Prostate gland (tissue), 2 donors: ENCODE measurements at regions not wholly inside any gene's neighbourhood (a gene's known extent, or its start where the extent isn't known, plus 50 kb on each side); places are given as distances from the start of the nearest gene placed in this dataset.

Experiments
- DNase-seq: peaks from one replicate; pipeline ENCODE4 v3.0.0-alpha.2; 2019; ENCODE audit warnings: low spot score
- H3K27ac ChIP-seq, 2 donors: fragments of 200-600 bp; sonication (generic); 2 replicates each; pipeline ENCODE4 v1.5.1; 2017 to 2019
- H3K27me3 ChIP-seq: fragments of 200-600 bp; sonication (generic); replicated peaks from 2 replicates; pipeline ENCODE4 v1.5.1; 2019; ENCODE audit not compliant: insufficient read depth
- H3K36me3 ChIP-seq, 2 donors: fragments of 200-600 bp; sonication (generic); 1 replicate in 1 of 2; 2 replicates in 1 of 2; pipeline versions ENCODE4 v1.5.1 to v1.8.1; 2017 to 2019
- H3K4me1 ChIP-seq: fragments of 200-600 bp; sonication (generic); replicated peaks from 2 replicates; pipeline ENCODE4 v1.5.1; 2019
- H3K4me3 ChIP-seq, 2 donors: fragments of 200-600 bp; sonication (generic); 2 replicates each; pipeline ENCODE4 v1.5.1; 2017 to 2019
- H3K9me3 ChIP-seq: fragments of 200-600 bp; sonication (generic); 2 replicates; pipeline ENCODE4 v1.5.1; 2017
- CTCF ChIP-seq, 4 experiments: fragments of 200-600 bp in 2 of 4; fragments of 450-650 bp in 2 of 4; sonication (generic) in 2 of 4; IDR thresholded peaks; 1 replicate in 3 of 4; 2 replicates in 1 of 4; pipeline ENCODE4 v1.5.1; 2016 to 2019; ENCODE audit warnings: antibody characterized with exemption in 4 of 4, mild to moderate bottlenecking in 2 of 4, moderate library complexity in 2 of 4
- POLR2A ChIP-seq: fragments of 450-650 bp; IDR thresholded peaks from one replicate; pipeline ENCODE4 v1.6.1; 2016; ENCODE audit warnings: antibody characterized with exemption, mild to moderate bottlenecking
- POLR2AphosphoS5 ChIP-seq: sonication (generic); formaldehyde crosslinking; IDR thresholded peaks from one replicate; pipeline ENCODE4 v1.6.1; 2017; ENCODE audit warnings: antibody characterized with exemption
- WGBS: methylation state at CpG from one replicate; pipeline ENCODE4 v1.1.5; 2018; 5-methylcytosine and 5-hydroxymethylcytosine counted together
- intact Hi-C: fragments of 100-400 bp; cut with DNase I; formaldehyde crosslinking; loops from one replicate; pipeline ENCODE4 v1.14.2; 2022

- 54% methylated on average over 3 of the region's 3 CpGs for WGBS
- no peak overlapping the region for H3K27ac ChIP-seq
Observed at GRCh38 chr9:104280178-104280560, 186.1 kb downstream of the SMC2 start.

DNA sequence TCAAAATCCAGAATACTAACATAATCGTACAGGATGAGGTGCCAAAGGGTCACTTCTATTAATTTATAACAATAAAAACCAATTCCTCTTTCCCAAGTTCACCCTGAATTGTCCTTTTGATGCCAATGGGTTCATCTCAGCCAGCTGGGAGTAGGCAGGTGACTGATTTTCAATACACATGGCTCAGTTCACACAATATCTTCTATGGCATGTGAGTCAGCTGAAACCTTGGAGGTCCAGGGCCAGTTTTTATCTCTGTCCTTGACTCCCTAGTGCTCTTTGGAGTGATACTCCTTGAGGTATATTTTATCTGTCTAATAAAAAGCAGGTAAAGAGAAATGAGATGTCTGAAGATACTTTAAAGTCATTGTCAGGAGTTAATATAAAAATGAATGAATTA is 186.6 kb downstream of the SMC2 start:
- intact Hi-C loops, result no loop called here
- Histone ChIP-seq H3K4me3 (no peak overlapping the region), H3K27me3 (no peaks in the 10 kb centered on the region), H3K36me3 (no peaks in the 10 kb centered on the region), H3K27ac (no peak overlapping the region), H3K9me3 (no peaks in the 10 kb centered on the region), H3K4me1 (no peaks in the 10 kb centered on the region)
- 84% methylated on average over 1 of the region's 1 CpG for WGBS
- no peak for DNase-seq
- TF ChIP-seq CTCF (IDR thresholded peaks at IDR 0.05) (no peak), POLR2AphosphoS5 (no peak), POLR2A (no peak)

More at GRCh38 chr9:104280178-104280560, 186.1 kb downstream of the SMC2 start:
- Histone ChIP-seq H3K27me3 (no peaks in the 10 kb centered on the region), H3K36me3 (no peaks in the 10 kb centered on the region), H3K4me3 (no peak overlapping the region), H3K9me3 (no peaks in the 10 kb centered on the region), H3K4me1 (no peaks in the 10 kb centered on the region)
- no peak for DNase-seq
- no peak for TF ChIP-seq POLR2AphosphoS5
- intact Hi-C loops, result no loop called here

- H3K4me1 ChIP-seq, result no peaks in the 10 kb centered on the region
- no peak for DNase-seq
- H3K27me3 ChIP-seq, result no peaks in the 10 kb centered on the region
- no peaks in the 10 kb centered on the region for H3K9me3 ChIP-seq
- intact Hi-C loops, result no loop called here
- 89% methylated on average over 1 of the region's 1 CpG for WGBS
- no peaks in the 10 kb centered on the region for H3K36me3 ChIP-seq
- no peak overlapping the region for H3K4me3 ChIP-seq
- H3K27ac ChIP-seq, result no peak overlapping the region
- TF ChIP-seq POLR2A (no peak), CTCF (IDR thresholded peaks at IDR 0.05) (no peak), POLR2AphosphoS5 (no peak)
Observed at GRCh38 chr9:104286187-104286586, 192.1 kb downstream of the SMC2 start.

DNA sequence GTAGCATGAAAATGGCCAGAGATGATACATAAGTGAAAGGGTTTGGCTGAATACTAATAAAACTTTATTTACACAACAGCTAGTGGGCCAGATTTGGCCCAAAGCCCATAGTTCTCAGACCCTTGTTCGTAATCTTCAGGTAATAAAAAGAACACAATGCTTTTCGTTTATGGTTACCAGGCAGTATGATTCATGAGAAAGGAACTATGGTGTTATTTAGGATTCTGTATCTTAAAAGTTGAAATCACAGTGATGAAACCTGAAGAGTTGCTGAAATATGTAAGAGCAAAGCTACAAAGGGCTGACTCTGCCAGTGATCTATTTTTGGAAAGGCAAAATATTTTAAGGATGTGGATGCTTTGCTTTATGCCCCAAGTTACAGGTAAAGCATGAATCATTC is 192.7 kb downstream of the SMC2 start:
- no peaks in the 10 kb centered on the region for H3K36me3 ChIP-seq
- no peaks in the 10 kb centered on the region for H3K9me3 ChIP-seq
- intact Hi-C loops, result no loop called here
- no peak for DNase-seq
- WGBS, result 38% methylated on average over 2 of the region's 2 CpGs
- H3K27ac ChIP-seq, result no peak overlapping the region
- TF ChIP-seq CTCF (IDR thresholded peaks at IDR 0.05), result no peak
- no peak for TF ChIP-seq POLR2AphosphoS5
- no peak for TF ChIP-seq POLR2A
- no peak overlapping the region for H3K4me3 ChIP-seq
- H3K27me3 ChIP-seq, result no peaks in the 10 kb centered on the region
- H3K4me1 ChIP-seq, result no peaks in the 10 kb centered on the region

DNA sequence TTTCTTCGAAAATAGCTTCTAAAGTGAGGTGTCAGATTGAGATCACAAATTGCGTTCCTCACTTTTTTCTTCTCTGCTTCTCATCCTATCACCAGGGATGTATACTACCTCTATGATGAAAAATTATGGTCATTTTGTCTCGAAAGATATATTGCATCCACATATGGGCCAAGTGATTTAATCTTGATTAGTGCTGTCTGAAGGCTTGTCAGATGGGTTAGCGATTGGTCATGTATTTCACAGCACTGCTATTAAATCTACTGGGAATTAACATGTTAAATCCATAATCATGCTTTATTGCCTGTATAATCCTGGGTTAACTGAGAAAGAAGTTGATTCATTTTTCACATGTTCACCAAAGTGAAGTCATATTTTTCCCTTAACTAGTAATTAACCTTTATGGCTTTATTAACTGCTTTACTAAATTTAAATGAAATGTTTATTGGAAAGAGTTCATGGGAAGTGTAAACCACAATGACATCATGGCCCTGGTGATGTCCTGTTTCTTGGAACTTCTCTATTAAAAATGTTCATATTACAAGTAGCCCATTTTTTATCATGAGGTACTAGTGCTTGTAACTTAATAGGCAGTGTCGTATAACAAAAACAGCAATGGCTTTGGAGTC is 193.3 kb downstream of the SMC2 start:
- intact Hi-C loops, result no loop called here
- no peak for DNase-seq
- Histone ChIP-seq H3K27ac (no peak overlapping the region), H3K9me3 (no peaks in the 10 kb centered on the region), H3K4me1 (no peaks in the 10 kb centered on the region), H3K4me3 (no peak overlapping the region), H3K27me3 (no peaks in the 10 kb centered on the region), H3K36me3 (no peaks in the 10 kb centered on the region)
- TF ChIP-seq POLR2A, result no peak
- TF ChIP-seq CTCF (IDR thresholded peaks at IDR 0.05), result no peak
- no peak for TF ChIP-seq POLR2AphosphoS5
- 67% methylated on average over 5 of the region's 5 CpGs for WGBS
